ENCODE measurements at regions not wholly inside any gene's neighbourhood (a gene's known extent, or its start where the extent isn't known, plus 50 kb on each side); places are given as distances from the start of the nearest gene placed in this dataset.

- no peak for DNase-seq (ENCODE audit: low read depth)
Observed at GRCh38 chr13:57224414-57224813, 57.4 kb downstream of the PRR20E start.

DNA sequence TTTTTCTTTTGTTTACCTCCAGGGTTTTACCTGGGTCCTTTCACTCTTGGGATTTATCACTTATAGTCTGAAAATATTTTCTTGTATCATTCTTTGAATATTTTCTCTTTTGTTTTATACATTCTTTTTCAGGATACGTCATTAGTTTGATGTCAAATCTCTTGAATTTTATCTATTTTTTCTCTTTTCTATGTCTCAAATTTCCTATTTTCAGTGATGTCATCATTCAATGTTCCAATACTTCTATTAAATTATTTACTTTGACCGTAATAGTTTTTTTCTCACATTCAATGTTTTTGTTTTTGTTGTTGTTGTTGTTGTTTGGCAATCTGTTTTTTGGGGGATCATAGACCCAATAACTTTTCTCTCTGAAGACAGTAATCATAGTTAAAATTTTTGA is 83.5 kb downstream of the PRR20E start:
- no peak for DNase-seq (ENCODE audit: low read depth)

DNA sequence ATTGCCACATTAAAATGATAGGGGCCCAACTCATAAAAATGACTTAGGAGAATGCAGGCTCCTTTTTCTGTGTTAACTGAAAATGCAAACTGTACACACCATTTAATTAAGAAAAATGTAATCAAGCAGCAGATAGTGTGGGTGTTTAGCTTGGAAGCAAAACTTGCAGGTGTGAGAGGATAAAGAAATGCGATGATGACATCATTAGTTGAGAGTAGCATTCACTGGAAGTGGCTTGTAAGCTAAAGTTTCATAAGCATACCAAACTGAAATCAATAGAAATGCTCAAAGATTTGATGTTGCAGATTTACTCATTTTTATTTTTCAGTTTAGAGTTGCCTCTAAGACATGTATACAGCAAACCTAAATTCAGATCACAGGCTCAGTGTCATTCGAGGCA is 86.6 kb downstream of the PRR20E start:
- DNase-seq (ENCODE audit: low read depth): no peak

DNA sequence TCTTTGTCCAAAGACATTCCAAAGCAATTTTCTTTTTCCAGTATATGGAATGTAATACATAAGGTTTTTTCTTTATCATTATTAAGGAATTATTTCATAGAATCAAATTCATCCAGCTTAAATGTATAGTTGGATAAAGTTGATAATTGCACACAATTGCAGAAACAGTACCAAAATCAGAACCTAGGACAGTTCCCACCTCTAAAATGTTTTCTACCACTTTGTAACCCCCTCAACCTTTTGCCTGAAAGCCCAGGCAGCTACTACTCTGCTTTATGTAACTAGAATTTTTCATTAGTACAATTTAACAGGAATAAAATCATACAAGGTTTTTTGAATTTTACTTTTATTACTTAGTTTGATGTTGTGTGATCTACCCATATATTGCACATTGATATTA is 98.0 kb downstream of the PRR20E start:
- DNase-seq (ENCODE audit: low read depth): no peak

DNA sequence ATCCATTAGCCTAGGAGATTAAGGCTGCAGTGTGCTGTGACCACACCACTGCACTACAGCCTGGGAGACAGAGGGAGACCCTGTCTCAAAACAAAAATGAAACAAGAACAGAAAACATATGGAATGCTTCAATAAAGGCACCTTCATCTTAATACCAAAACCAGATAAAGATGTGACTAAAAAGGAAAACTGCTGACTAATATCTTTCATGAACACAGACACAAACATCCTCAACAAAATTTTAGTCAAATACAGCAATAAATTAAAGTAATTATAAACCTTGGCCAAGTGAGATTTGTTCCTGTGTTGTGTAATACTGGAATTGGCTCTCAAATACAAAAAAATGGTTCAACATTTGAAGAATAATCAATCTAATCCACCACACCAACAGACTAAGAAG is 103.5 kb downstream of the PRR20E start:
- DNase-seq (ENCODE audit: low read depth): no peak

GRCh38 chr13:57286511-57287098 is 119.6 kb downstream of the PRR20E start:
- DNase-seq (ENCODE audit: low read depth): no peak

GRCh38 chr13:57302604-57303003 is 135.6 kb downstream of the PRR20E start:
- DNase-seq (ENCODE audit: low read depth): no peak

- no peak for DNase-seq (ENCODE audit: low read depth)
Observed at GRCh38 chr13:57311009-57311586, 144.1 kb downstream of the PRR20E start.

GRCh38 chr13:57314897-57315520 is 148.0 kb downstream of the PRR20E start:
- DNase-seq (ENCODE audit: low read depth): no peak

DNA sequence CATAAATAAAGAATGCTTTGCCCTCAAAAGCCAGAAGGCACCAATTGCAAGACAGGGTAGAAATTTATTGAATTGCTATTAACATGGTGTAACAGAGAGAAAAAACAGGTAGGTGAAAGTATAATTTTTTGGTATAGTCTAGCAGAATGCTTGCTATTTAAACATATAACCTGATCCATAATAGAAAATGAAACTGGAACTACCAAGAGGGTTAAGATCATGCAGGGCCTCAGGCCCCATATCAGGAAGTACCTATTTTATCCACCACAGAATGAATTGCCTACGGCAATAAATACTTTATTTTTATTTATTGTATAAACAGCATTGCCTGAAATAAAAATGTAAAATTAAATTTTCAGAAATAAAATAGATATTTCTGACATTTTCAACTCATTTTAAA is 159.5 kb downstream of the PRR20E start:
- DNase-seq (ENCODE audit: low read depth): no peak

DNA sequence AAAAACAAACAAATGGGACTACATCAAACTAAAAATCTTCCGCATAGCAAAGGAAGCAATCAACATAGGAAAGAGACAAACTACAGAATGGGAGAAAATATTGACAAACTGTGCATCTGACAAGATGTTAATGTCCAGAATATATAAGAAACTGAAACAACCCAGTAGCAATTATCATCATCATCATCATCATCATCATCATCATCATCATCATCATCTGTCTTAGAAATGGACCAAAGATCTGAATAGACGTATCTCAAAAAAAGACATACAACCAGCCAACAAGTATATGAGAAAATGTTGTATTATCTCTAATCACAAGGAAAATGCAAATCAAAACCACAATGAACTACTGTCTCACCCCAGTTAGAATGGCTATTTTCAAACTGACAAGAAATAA is 173.9 kb downstream of the PRR20E start:
- no peak for DNase-seq (ENCODE audit: low read depth)

- no peak for DNase-seq (ENCODE audit: low read depth)
Observed at GRCh38 chr13:57345526-57345925, 178.5 kb downstream of the PRR20E start.

GRCh38 chr13:57346786-57347185 is 179.8 kb downstream of the PRR20E start:
- peak; percentile 0 for DNase-seq (ENCODE audit: low read depth)

GRCh38 chr13:57352114-57352513 is 185.1 kb downstream of the PRR20E start:
- DNase-seq (ENCODE audit: low read depth): no peak

DNA sequence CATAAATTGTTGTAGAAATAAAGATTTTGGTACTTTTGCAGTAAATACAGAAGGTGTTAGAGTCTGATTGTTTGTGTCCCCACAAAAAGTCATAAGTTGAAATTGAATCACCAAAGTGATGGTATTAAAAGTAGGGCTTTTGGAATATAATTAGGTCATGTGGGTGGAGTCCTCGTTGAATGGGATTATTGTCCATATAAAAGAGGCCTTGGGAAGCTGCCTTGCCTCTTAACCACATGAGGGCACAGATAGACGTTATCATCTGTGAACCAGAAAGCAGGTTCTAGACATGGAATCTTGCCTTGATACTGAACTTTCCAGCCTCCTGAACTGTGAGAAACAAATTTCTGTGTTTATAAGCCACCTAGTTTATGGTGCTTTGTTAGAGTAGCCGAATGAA is 186.8 kb downstream of the PRR20E start:
- no peak for DNase-seq (ENCODE audit: low read depth)

DNA sequence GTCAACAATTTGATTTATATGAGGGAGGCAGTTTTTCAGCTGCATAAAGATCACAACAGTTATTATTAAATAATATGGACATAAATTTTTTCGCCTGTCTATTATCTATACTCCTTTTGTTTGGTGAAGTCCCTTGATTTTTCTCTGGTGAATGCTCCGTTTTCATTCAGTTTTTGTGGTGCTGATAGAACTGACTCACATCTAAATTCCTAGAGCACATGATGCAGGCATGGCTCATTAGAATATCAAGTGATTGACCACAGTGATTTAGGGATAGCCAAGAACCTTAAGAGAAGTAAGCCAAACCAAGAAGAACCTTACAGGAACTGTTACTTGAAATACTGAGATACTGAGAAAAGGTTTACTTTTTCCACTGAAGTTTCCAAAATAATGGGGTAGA is 208.9 kb downstream of the PRR20E start:
- DNase-seq (ENCODE audit: low read depth): no peak

DNA sequence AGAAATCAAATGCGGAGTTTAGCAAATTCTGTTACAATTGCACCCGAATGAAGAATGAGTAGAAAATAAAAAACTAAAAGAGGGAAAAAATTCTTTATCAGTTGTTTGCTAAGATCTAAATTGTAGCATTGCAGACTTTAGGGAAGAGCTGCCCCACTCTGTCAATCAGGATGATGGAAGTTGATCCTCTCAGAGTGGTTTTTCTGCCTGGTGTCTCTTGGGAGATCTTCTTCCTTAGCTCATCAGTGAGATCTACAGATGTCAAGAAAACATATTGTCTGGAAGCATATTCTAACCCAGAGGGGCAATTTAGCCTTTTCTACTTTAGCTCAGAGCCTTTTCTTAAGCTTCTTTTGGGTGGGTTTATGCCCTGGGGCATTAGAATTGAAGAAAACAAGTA is 223.2 kb upstream of the PCDH17 start:
- DNase-seq (ENCODE audit: low read depth): no peak

GRCh38 chr13:57409121-57409520 is 222.4 kb upstream of the PCDH17 start:
- no peak for DNase-seq (ENCODE audit: low read depth)

- DNase-seq (ENCODE audit: low read depth): no peak
Observed at GRCh38 chr13:57409656-57410055, 221.9 kb upstream of the PCDH17 start.

- DNase-seq (ENCODE audit: low read depth): no peak
Observed at GRCh38 chr13:57418067-57418677, 213.4 kb upstream of the PCDH17 start.

GRCh38 chr13:57424379-57424778 is 207.2 kb upstream of the PCDH17 start:
- no peak for DNase-seq (ENCODE audit: low read depth)

GRCh38 chr13:57425531-57425930 is 206.0 kb upstream of the PCDH17 start:
- DNase-seq (ENCODE audit: low read depth): no peak

- DNase-seq (ENCODE audit: low read depth): no peak
Observed at GRCh38 chr13:57437587-57437986, 194.0 kb upstream of the PCDH17 start.

GRCh38 chr13:57438072-57438471 is 193.5 kb upstream of the PCDH17 start:
- DNase-seq (ENCODE audit: low read depth): no peak
